Mesendoderm (in vitro differentiated cells): ENCODE measurements at regions not wholly inside any gene's neighbourhood (a gene's known extent, or its start where the extent isn't known, plus 50 kb on each side); places are given as distances from the start of the nearest gene placed in this dataset.

Experiments
- DNase-seq: peaks from one replicate; pipeline ENCODE4 v3.0.0; 2013
- H2AK5ac ChIP-seq: 2 replicates; pipeline ENCODE4 v1.6.1; 2013; ENCODE audit warnings: low read length, inconsistent platforms
- H2BK120ac ChIP-seq: 2 replicates; pipeline ENCODE4 v1.6.1; 2013; ENCODE audit warnings: low read depth, mild to moderate bottlenecking, low read length, moderate library complexity, mixed read lengths
- H2BK15ac ChIP-seq: replicated peaks from 2 replicates; pipeline ENCODE4 v1.6.1; 2013; ENCODE audit warnings: low read depth, mild to moderate bottlenecking, moderate library complexity
- H2BK5ac ChIP-seq: 2 replicates; pipeline ENCODE4 v1.6.1; 2013; ENCODE audit warnings: low read length, inconsistent platforms
- H3K18ac ChIP-seq: 2 replicates; pipeline ENCODE4 v1.6.1; 2013; ENCODE audit warnings: mild to moderate bottlenecking, low read length, mixed read lengths
- H3K23ac ChIP-seq: one replicate; pipeline ENCODE4 v1.6.1; 2013; ENCODE audit warnings: low read length
- H3K27ac ChIP-seq: 2 replicates; pipeline ENCODE4 v1.5.1; 2013; ENCODE audit warnings: low read depth, mild to moderate bottlenecking, inconsistent platforms, low read length, moderate library complexity
- H3K27me3 ChIP-seq: 2 replicates; pipeline ENCODE4 v1.6.1; 2013; ENCODE audit warnings: low read length, control low read depth, mild to moderate bottlenecking, inconsistent platforms; ENCODE audit not compliant: insufficient read depth, poor library complexity
- H3K36me3 ChIP-seq: 2 replicates; pipeline ENCODE4 v1.6.1; 2013; ENCODE audit warnings: low read length, inconsistent platforms; ENCODE audit not compliant: control insufficient read depth, insufficient read depth
- H3K4ac ChIP-seq: one replicate; pipeline ENCODE4 v1.6.1; 2013; ENCODE audit warnings: low read depth, mild to moderate bottlenecking, low read length, moderate library complexity
- H3K4me1 ChIP-seq: 2 replicates; pipeline ENCODE4 v1.6.1; 2013; ENCODE audit warnings: low read depth, low read length, inconsistent platforms; ENCODE audit not compliant: control insufficient read depth
- H3K4me2 ChIP-seq: 2 replicates; pipeline ENCODE4 v1.6.1; 2013; ENCODE audit warnings: low read length
- H3K4me3 ChIP-seq: 2 replicates; pipeline ENCODE4 v1.5.1; 2013; ENCODE audit warnings: mild to moderate bottlenecking, low read length
- H3K56ac ChIP-seq: one replicate; pipeline ENCODE4 v1.6.1; 2013; ENCODE audit warnings: low read length
- H3K79me1 ChIP-seq: 2 replicates; pipeline ENCODE4 v1.6.1; 2013; ENCODE audit warnings: low read length, inconsistent platforms
- H3K79me2 ChIP-seq: 2 replicates; pipeline ENCODE4 v1.6.1; 2013; ENCODE audit warnings: mild to moderate bottlenecking, low read length; ENCODE audit not compliant: control insufficient read depth, insufficient read depth
- H3K9ac ChIP-seq: 2 replicates; pipeline ENCODE4 v1.6.1; 2013; ENCODE audit warnings: low read length, inconsistent platforms
- H4K5ac ChIP-seq: one replicate; pipeline ENCODE4 v1.6.1; 2013; ENCODE audit warnings: low read length
- H4K8ac ChIP-seq: one replicate; pipeline ENCODE4 v1.6.1; 2013; ENCODE audit warnings: low read depth, mild to moderate bottlenecking, control low read depth, low read length, moderate library complexity
- WGBS: extraction: QIAGEN DNeasy Blood & Tissue Kit; methylation state at CpG from one replicate; pipeline ENCODE4 v1.1.7; 2013; ENCODE audit warnings: low lambda C conversion rate, missing lambda C conversion rate; ENCODE audit not compliant: insufficient coverage; ENCODE audit errors: extremely low coverage; 5-methylcytosine and 5-hydroxymethylcytosine counted together

DNA sequence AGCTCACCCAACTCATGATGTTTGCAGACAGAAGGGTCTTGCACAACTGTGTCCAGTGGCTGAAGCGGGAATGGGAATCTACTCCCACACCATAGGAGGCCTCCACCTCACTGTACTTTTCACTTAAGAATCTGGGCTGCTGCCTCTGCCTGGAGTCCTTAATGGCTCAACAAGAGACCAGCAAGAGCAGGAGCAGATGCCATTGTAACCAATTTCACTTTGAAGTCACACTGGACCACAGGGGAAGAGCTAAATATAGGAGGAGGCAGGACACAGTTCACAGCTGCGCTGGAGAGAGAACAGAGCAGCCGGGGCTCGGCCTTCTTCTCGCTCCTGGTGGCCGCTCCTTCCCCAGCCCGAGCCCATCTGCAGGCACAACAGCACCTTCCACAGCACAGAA, 120.4 kb downstream of the SIPA1L2 start:
- Histone ChIP-seq H3K9ac (no peak overlapping the region), H3K36me3 (peaks cover under 1% of the 10 kb centered on the region), H3K4me3 (no peak overlapping the region), H3K4me2 (no peak overlapping the region), H3K27me3 (no peaks in the 10 kb centered on the region), H3K27ac (no peak overlapping the region), H3K18ac (peak overlapping the region; percentile 56), H4K5ac (no peak overlapping the region), H3K23ac (no peak overlapping the region), H4K8ac (no peak overlapping the region), H3K4me1 (peaks cover 18% of the 10 kb centered on the region), H2AK5ac (no peak overlapping the region), H2BK15ac (no peak overlapping the region), H2BK120ac (no peak overlapping the region), H3K79me2 (peaks cover 56% of the 10 kb centered on the region), H3K79me1 (peaks cover 20% of the 10 kb centered on the region), H3K56ac (peak overlapping the region; percentile 2), H3K4ac (peak overlapping the region; percentile 20), H2BK5ac (peak overlapping the region; percentile 0)
- DNase-seq, result peak; percentile 59
- WGBS, result no CpG with 5 or more reads among the region's 7 CpGs

DNA sequence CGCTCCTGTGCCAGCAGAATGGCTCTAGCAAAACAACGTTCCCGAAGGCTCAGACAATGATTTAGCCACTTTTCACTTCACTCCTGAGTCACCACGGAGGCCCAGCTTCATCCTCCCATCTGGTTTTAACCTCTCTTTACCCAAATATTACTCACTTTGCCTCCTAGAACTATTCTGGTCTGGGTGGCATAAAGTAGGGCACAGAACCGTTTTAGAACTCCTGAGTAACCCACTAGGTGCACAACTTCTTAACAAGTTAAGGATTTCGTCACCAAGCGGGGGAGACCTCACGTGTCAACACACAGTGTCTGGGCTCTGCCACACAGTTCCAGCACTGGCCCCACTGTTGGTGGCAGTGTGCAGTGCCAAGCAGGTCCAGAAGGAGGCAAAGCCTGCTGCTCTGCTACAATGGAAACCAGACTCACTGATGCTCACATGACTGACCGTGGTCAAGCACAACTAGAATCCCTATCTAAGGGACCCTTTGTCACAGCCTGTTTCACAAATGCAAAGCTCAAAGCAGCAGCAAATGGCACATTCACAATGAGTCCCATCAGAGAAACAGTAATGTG, 121.7 kb downstream of the SIPA1L2 start:
- peak overlapping the region; percentile 73 for H3K4ac ChIP-seq
- peak; percentile 84 for DNase-seq
- no CpG with 5 or more reads among the region's 9 CpGs for WGBS

GRCh38 chr1:232507571-232507970, 122.4 kb downstream of the SIPA1L2 start:
- Histone ChIP-seq H2BK120ac (no peak overlapping the region), H3K79me1 (peaks cover 20% of the 10 kb centered on the region), H3K9ac (no peak overlapping the region), H3K4me1 (peaks cover 18% of the 10 kb centered on the region), H3K4ac (no peak overlapping the region), H3K23ac (no peak overlapping the region), H3K4me2 (no peak overlapping the region), H4K8ac (no peak overlapping the region), H3K36me3 (no peaks in the 10 kb centered on the region), H3K18ac (no peak overlapping the region), H3K79me2 (peaks cover 62% of the 10 kb centered on the region), H2BK15ac (no peak overlapping the region), H3K27ac (no peak overlapping the region), H4K5ac (no peak overlapping the region), H3K4me3 (no peak overlapping the region), H2BK5ac (no peak overlapping the region), H2AK5ac (no peak overlapping the region), H3K27me3 (no peaks in the 10 kb centered on the region), H3K56ac (no peak overlapping the region)
- WGBS, result no CpG with 5 or more reads among the region's 2 CpGs
- peak; percentile 65 for DNase-seq

More for the DNA sequence above, 121.7 kb downstream of the SIPA1L2 start:
- H3K9ac ChIP-seq, result peak overlapping the region; percentile 14
- H3K79me2 ChIP-seq, result peaks cover 59% of the 10 kb centered on the region
- H2BK120ac ChIP-seq, result no peak overlapping the region
- peaks cover 18% of the 10 kb centered on the region for H3K4me1 ChIP-seq
- no peak overlapping the region for H4K5ac ChIP-seq
- peak overlapping the region; percentile 13 for H3K18ac ChIP-seq
- H3K79me1 ChIP-seq, result peaks cover 20% of the 10 kb centered on the region
- H2BK5ac ChIP-seq, result peak overlapping the region; percentile 21
- no peak overlapping the region for H3K27ac ChIP-seq
- no peak overlapping the region for H3K4me3 ChIP-seq
- no peaks in the 10 kb centered on the region for H3K27me3 ChIP-seq
- no peak overlapping the region for H4K8ac ChIP-seq
- H3K23ac ChIP-seq, result no peak overlapping the region
- no peak overlapping the region for H3K4me2 ChIP-seq
- H3K56ac ChIP-seq, result peak overlapping the region; percentile 38
- no peaks in the 10 kb centered on the region for H3K36me3 ChIP-seq
- peak overlapping the region; percentile 27 for H2AK5ac ChIP-seq
- no peak overlapping the region for H2BK15ac ChIP-seq

DNA sequence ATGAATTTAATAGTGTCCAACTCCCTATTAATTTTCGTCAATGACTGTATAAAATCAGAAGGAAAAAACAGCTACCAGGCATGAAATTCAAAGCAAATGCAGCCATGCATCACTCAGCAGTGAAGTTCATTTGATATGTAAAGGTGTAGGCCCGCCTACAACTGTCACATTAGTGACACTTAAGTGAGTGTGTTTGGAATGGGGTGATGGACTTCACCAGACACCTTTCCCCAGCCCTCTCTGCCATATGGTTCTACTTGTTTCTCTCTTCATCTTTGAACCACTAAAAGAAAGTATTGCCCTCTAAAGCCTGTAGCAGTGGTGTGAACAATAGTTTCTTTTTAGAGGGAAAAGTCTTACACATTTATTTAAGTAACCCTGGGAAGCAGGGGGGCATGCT, 124.0 kb downstream of the SIPA1L2 start:
- no peak overlapping the region for H4K8ac ChIP-seq
- H3K18ac ChIP-seq, result no peak overlapping the region
- no peak overlapping the region for H2AK5ac ChIP-seq
- H3K4me3 ChIP-seq, result no peak overlapping the region
- DNase-seq, result no peak
- H2BK15ac ChIP-seq, result no peak overlapping the region
- peaks cover 24% of the 10 kb centered on the region for H3K79me1 ChIP-seq
- H2BK120ac ChIP-seq, result no peak overlapping the region
- peaks cover 66% of the 10 kb centered on the region for H3K79me2 ChIP-seq
- no peaks in the 10 kb centered on the region for H3K36me3 ChIP-seq
- no peak overlapping the region for H3K23ac ChIP-seq
- H3K4ac ChIP-seq, result no peak overlapping the region
- no peak overlapping the region for H3K56ac ChIP-seq
- H4K5ac ChIP-seq, result no peak overlapping the region
- whole genome bisulfite sequencing, result no CpG with 5 or more reads among the region's 2 CpGs
- no peaks in the 10 kb centered on the region for H3K27me3 ChIP-seq
- H2BK5ac ChIP-seq, result no peak overlapping the region
- H3K27ac ChIP-seq, result no peak overlapping the region
- no peak overlapping the region for H3K9ac ChIP-seq
- no peak overlapping the region for H3K4me2 ChIP-seq
- H3K4me1 ChIP-seq, result peaks cover 15% of the 10 kb centered on the region

DNA sequence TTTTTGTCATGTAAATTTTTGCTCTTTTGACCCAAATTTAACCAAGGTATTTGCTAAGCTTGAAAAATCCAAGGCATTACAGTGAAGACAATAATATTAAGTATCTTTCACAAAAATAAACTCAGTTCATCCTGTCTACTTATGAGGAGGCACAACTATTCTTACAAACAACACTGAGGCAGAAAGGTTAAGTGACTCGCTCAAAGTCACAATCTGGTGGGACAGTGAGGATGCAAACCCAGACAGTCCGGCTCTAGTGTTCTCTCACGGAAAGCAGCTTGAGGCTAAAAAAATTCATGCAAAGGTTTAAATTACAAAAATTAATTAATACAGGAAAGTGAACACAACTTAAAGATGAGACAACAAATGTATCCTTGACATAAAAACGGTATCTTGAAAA, 125.3 kb downstream of the SIPA1L2 start:
- Histone ChIP-seq H2BK120ac (no peak overlapping the region), H2BK15ac (no peak overlapping the region), H4K8ac (no peak overlapping the region), H2AK5ac (no peak overlapping the region), H3K27me3 (no peaks in the 10 kb centered on the region), H3K79me1 (peaks cover 21% of the 10 kb centered on the region), H3K27ac (no peak overlapping the region), H3K4me3 (no peak overlapping the region), H3K18ac (no peak overlapping the region), H3K4me2 (no peak overlapping the region), H3K23ac (no peak overlapping the region), H2BK5ac (no peak overlapping the region), H3K56ac (no peak overlapping the region), H4K5ac (no peak overlapping the region), H3K36me3 (no peaks in the 10 kb centered on the region), H3K4me1 (peaks cover 12% of the 10 kb centered on the region), H3K9ac (no peak overlapping the region), H3K4ac (no peak overlapping the region), H3K79me2 (peaks cover 57% of the 10 kb centered on the region)
- no CpG with 5 or more reads among the region's 4 CpGs for WGBS
- no peak for DNase-seq

- no peak overlapping the region for H2AK5ac ChIP-seq
- H3K4me3 ChIP-seq, result no peak overlapping the region
- no peak overlapping the region for H3K56ac ChIP-seq
- no peak overlapping the region for H4K5ac ChIP-seq
- no peak overlapping the region for H3K9ac ChIP-seq
- H3K18ac ChIP-seq, result no peak overlapping the region
- no CpG with 5 or more reads among the region's 1 CpG for WGBS
- no peak overlapping the region for H2BK15ac ChIP-seq
- no peak overlapping the region for H3K4me2 ChIP-seq
- no peak overlapping the region for H2BK5ac ChIP-seq
- H3K4me1 ChIP-seq, result peaks cover 8% of the 10 kb centered on the region
- no peaks in the 10 kb centered on the region for H3K27me3 ChIP-seq
- H2BK120ac ChIP-seq, result no peak overlapping the region
- DNase-seq, result no peak
- H3K23ac ChIP-seq, result no peak overlapping the region
- H3K4ac ChIP-seq, result no peak overlapping the region
- no peak overlapping the region for H4K8ac ChIP-seq
- H3K36me3 ChIP-seq, result no peaks in the 10 kb centered on the region
- peaks cover 53% of the 10 kb centered on the region for H3K79me2 ChIP-seq
- H3K79me1 ChIP-seq, result peaks cover 22% of the 10 kb centered on the region
- no peak overlapping the region for H3K27ac ChIP-seq
These were observed 126.4 kb downstream of the SIPA1L2 start for GRCh38 chr1:232503497-232503896.
